Suprapubic skin (tissue), 4 donors: ENCODE measurements at regions not wholly inside any gene's neighbourhood (a gene's known extent, or its start where the extent isn't known, plus 50 kb on each side); places are given as distances from the start of the nearest gene placed in this dataset.
"Not testable (repeated sequence)": the region's sequence is repeated elsewhere in the genome, so short reads cannot be mapped to it uniquely, and the experiment has no call there.

Experiments
- DNase-seq, 2 donors: peaks; one replicate each; pipeline ENCODE4 v3.0.0-alpha.2; 2019; ENCODE audit warnings: low spot score in 2 of 2
- H3K27ac ChIP-seq: fragments of 200-600 bp; sonication (generic); one replicate; pipeline ENCODE4 v1.5.1; 2019
- H3K27me3 ChIP-seq: fragments of 200-600 bp; sonication (generic); one replicate; pipeline ENCODE4 v1.5.1; 2019
- H3K36me3 ChIP-seq: fragments of 200-600 bp; sonication (generic); one replicate; pipeline ENCODE4 v1.5.1; 2019
- H3K4me1 ChIP-seq: fragments of 200-600 bp; sonication (generic); one replicate; pipeline ENCODE4 v1.5.1; 2019
- H3K4me3 ChIP-seq: fragments of 200-600 bp; sonication (generic); one replicate; pipeline ENCODE4 v1.5.1; 2019; ENCODE audit warnings: mild to moderate bottlenecking
- H3K9me3 ChIP-seq: fragments of 200-600 bp; sonication (generic); one replicate; pipeline ENCODE4 v1.5.1; 2019
- CTCF ChIP-seq, 2 donors: fragments of 200-600 bp in 1 of 2; fragments of 450-650 bp in 1 of 2; sonication (generic) in 1 of 2; IDR thresholded peaks; one replicate each; pipeline ENCODE4 v1.5.1; 2016 to 2019; ENCODE audit warnings: antibody characterized with exemption in 2 of 2, mild to moderate bottlenecking in 1 of 2, moderate library complexity in 1 of 2
- EP300 ChIP-seq: sonication (generic); formaldehyde crosslinking; IDR thresholded peaks from one replicate; pipeline ENCODE4 v1.6.1; 2017; ENCODE audit warnings: antibody characterized with exemption
- POLR2A ChIP-seq, 2 donors: fragments of 450-650 bp; IDR thresholded peaks; one replicate each; pipeline ENCODE4 v1.6.1; 2017; ENCODE audit warnings: antibody characterized with exemption in 2 of 2, mild to moderate bottlenecking in 2 of 2, moderate library complexity in 2 of 2
- POLR2AphosphoS5 ChIP-seq, 3 donors: sonication (generic); formaldehyde crosslinking; IDR thresholded peaks; one replicate each; pipeline ENCODE4 v1.6.1; 2017; ENCODE audit warnings: antibody characterized with exemption in 3 of 3
- WGBS: methylation state at CpG from one replicate; pipeline ENCODE4 v1.1.5; 2018; 5-methylcytosine and 5-hydroxymethylcytosine counted together

DNA sequence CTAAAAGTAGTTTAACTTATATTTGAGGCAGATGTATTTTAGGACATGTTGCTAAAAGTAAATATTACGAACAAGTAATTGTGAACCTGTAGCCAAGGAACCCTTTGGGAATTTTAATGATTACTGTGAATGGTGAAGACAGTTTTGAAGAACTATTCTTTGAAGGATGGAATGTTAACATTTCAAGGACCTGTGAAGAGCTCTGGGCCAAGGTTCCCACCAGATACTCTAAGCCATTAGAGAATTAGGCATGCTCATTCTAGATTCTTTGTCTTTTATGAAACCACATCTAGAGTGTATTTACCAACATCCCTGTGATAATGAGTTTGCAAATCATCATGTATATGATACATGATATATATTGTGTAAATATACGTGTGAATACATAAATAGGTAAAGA is 99.8 kb downstream of the SEPTIN7 start:
- Histone ChIP-seq H3K36me3 (peaks cover 65% of the 10 kb centered on the region), H3K4me1 (peaks cover under 1% of the 10 kb centered on the region), H3K27me3 (no peaks in the 10 kb centered on the region), H3K4me3 (no peak overlapping the region), H3K9me3 (no peaks in the 10 kb centered on the region), H3K27ac (no peak overlapping the region)
- no peak for DNase-seq
- 95% methylated on average over 2 of the region's 2 CpGs for WGBS
- TF ChIP-seq EP300 (no peak), CTCF (IDR thresholded peaks at IDR 0.05) (no peak), POLR2A (IDR thresholded peaks at IDR 0.05) (no peak), POLR2AphosphoS5 (IDR thresholded peaks at IDR 0.05) (no peak)

- H3K4me3 ChIP-seq: no peak overlapping the region
- no peak for DNase-seq
- peaks cover 43% of the 10 kb centered on the region for H3K36me3 ChIP-seq
- no peaks in the 10 kb centered on the region for H3K27me3 ChIP-seq
- H3K9me3 ChIP-seq: no peaks in the 10 kb centered on the region
- TF ChIP-seq POLR2A (IDR thresholded peaks at IDR 0.05) (no peak), CTCF (IDR thresholded peaks at IDR 0.05) (no peak), EP300 (no peak), POLR2AphosphoS5 (IDR thresholded peaks at IDR 0.05) (no peak)
- H3K4me1 ChIP-seq: peaks cover 18% of the 10 kb centered on the region
- H3K27ac ChIP-seq: no peak overlapping the region
- 62% methylated on average over 5 of the region's 5 CpGs for WGBS
Observed at GRCh38 chr7:35905555-35905954, 104.7 kb downstream of the SEPTIN7 start.

DNA sequence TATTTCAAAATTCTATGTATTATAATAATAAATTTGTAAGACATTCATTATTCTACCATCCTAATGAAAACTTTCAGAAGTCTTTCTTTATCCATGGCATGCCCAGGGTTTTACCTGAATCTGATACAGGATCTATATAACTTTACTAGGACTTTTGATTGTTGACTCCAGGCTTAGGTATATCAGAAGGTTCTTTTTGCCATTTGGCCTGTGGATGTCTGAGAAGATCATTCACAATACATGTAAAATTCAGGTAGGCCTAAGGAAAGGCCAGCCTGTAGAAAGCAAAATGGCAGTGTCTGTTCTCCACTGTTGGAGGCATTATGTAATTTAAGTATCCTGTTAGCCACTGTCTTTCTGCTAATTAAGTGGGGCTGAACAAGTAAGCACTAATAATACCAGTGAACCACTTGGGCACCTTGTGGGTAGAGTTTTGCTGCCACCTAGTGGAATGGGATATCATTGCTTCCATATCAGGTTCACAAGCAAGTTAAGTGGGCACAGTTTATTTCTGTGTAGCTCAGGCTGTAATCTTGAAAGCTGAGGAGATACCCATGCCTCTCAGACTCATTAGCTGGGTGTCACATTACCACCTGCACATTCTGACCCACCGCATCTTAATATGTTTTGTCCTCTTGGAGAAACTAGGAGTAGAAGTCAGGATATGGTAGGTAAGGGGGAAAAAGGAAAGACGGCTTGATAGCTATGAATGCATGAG is 105.5 kb downstream of the SEPTIN7 start:
- Histone ChIP-seq H3K27me3 (no peaks in the 10 kb centered on the region), H3K4me3 (no peak overlapping the region), H3K9me3 (no peaks in the 10 kb centered on the region), H3K36me3 (peaks cover 35% of the 10 kb centered on the region), H3K4me1 (peaks cover 18% of the 10 kb centered on the region), H3K27ac (no peak overlapping the region)
- 58% methylated on average over 2 of the region's 2 CpGs for WGBS
- no peak for DNase-seq
- TF ChIP-seq POLR2A (IDR thresholded peaks at IDR 0.05): no peak
- peak; percentile 80 for TF ChIP-seq CTCF (IDR thresholded peaks at IDR 0.05)
- TF ChIP-seq EP300: no peak
- TF ChIP-seq POLR2AphosphoS5 (IDR thresholded peaks at IDR 0.05): no peak

GRCh38 chr7:35908331-35909216 is 107.7 kb downstream of the SEPTIN7 start:
- no peaks in the 10 kb centered on the region for H3K9me3 ChIP-seq
- peaks cover 20% of the 10 kb centered on the region for H3K36me3 ChIP-seq
- H3K4me1 ChIP-seq: peaks cover 18% of the 10 kb centered on the region
- no peak for DNase-seq
- 33% methylated on average over 11 of the region's 11 CpGs for whole genome bisulfite sequencing
- no peaks in the 10 kb centered on the region for H3K27me3 ChIP-seq
- no peak overlapping the region for H3K4me3 ChIP-seq
- H3K27ac ChIP-seq: no peak overlapping the region
- TF ChIP-seq POLR2AphosphoS5 (IDR thresholded peaks at IDR 0.05): no peak
- TF ChIP-seq POLR2A (IDR thresholded peaks at IDR 0.05): no peak
- TF ChIP-seq EP300: no peak
- no peak for TF ChIP-seq CTCF (IDR thresholded peaks at IDR 0.05)

DNA sequence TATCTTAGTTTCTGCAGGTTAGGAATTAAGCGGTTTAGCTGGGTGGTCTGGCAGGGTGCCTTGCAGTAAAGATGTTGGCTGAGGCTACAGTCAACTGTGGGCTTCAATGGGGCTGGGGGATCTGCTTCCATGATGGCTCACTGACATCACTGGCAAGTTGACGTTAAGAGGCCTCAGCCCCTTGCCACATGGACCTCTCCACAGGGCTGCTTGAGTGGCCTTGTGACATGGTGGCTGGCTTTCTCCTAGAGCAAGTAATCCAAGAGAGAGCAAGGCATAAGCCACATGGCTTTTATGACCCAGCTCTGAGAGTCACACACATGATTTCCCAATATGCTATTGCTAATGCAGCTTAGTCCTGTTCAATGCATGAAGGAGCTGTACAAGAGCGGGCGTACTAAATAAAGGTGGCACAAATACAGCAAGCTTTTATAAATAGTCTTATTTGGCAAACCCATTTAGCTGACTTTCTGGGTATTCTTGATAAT is 109.1 kb downstream of the SEPTIN7 start:
- Histone ChIP-seq H3K27ac (no peak overlapping the region), H3K4me3 (no peak overlapping the region), H3K9me3 (no peaks in the 10 kb centered on the region), H3K27me3 (no peaks in the 10 kb centered on the region), H3K36me3 (peaks cover 7% of the 10 kb centered on the region), H3K4me1 (peaks cover 18% of the 10 kb centered on the region)
- TF ChIP-seq POLR2A (IDR thresholded peaks at IDR 0.05) (no peak), POLR2AphosphoS5 (IDR thresholded peaks at IDR 0.05) (no peak), CTCF (IDR thresholded peaks at IDR 0.05) (no peak), EP300 (no peak)
- DNase-seq: no peak
- WGBS: 93% methylated on average over 4 of the region's 4 CpGs

DNA sequence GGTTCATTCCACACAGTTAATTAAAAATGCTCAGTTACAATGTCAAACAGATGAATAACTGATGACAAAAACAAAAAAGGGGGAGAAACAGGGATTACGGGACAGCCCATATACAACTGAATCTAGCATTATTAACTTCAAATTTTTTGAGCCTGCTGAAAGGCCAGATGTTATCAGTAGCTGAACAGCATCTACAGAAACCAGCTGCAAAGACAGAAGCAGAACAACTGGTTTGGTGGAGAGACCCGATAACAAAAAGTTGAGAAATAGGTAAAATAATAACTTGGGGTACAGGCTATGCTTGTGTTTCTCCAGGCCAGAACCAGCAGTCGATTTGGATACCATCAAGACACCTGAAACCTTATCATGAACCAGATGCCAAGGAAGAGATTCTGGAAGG is 109.8 kb downstream of the SEPTIN7 start:
- not testable (repeated sequence) for H3K4me3 ChIP-seq, H3K27me3 ChIP-seq, H3K36me3 ChIP-seq, H3K27ac ChIP-seq, H3K9me3 ChIP-seq, DNase-seq
- peaks cover 18% of the 10 kb centered on the region for H3K4me1 ChIP-seq
- WGBS: 72% methylated on average over 3 of the region's 3 CpGs

GRCh38 chr7:35913350-35913749 is 112.5 kb downstream of the SEPTIN7 start:
- WGBS: 96% methylated on average over 2 of the region's 2 CpGs
- not testable (repeated sequence) for H3K36me3 ChIP-seq, H3K4me1 ChIP-seq, H3K9me3 ChIP-seq, H3K4me3 ChIP-seq, DNase-seq, H3K27ac ChIP-seq, H3K27me3 ChIP-seq

DNA sequence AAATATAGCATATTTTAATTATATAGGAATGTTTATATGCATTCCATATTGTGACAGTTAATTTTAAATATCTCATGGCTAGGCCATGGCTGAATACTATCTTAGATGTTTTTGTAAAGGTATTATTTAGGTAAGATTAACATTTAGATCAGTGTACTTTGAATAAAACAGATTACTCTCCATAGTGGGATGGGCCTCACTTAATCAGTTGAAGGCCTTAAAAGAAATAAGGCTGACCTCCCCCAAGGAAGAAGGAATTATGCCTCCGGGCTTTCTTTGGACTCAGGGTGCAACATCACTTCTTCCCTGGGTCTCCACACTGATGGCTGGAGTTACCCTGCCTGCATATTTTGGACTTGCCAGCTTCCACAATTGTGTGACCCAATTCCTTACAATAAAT is 113.4 kb downstream of the SEPTIN7 start:
- not testable (repeated sequence) for H3K4me3 ChIP-seq, H3K27me3 ChIP-seq, H3K27ac ChIP-seq, H3K4me1 ChIP-seq, H3K9me3 ChIP-seq, DNase-seq, H3K36me3 ChIP-seq
- 86% methylated on average over 1 of the region's 1 CpG for WGBS
